GM12878 (cell line): ENCODE measurements at regions not wholly inside any gene's neighbourhood (a gene's known extent, or its start where the extent isn't known, plus 50 kb on each side); places are given as distances from the start of the nearest gene placed in this dataset.

ENCODE experiments used
- CTCF ChIP-seq, 3 experiments: IDR thresholded peaks in 2 of 3; conservative IDR thresholded peaks in 1 of 3; 2 replicates each; pipeline ENCODE4 v1.5.1; 2011; ENCODE audit warnings: low read depth in 3 of 3, low read length in 3 of 3, mild to moderate bottlenecking in 3 of 3, control low read depth in 2 of 3, moderate library complexity in 2 of 3, inconsistent platforms in 1 of 3, mixed read lengths in 1 of 3; ENCODE audit not compliant: control insufficient read depth in 2 of 3, insufficient read depth in 1 of 3; ENCODE audit errors: extremely low read depth in 1 of 3
- NFIC ChIP-seq: IDR thresholded peaks from 2 replicates; pipeline ENCODE4 v1.6.1; 2012; ENCODE audit warnings: low read depth, mild to moderate bottlenecking, inconsistent platforms, low read length, moderate library complexity
- POLR2A ChIP-seq: IDR thresholded peaks from 2 replicates; pipeline ENCODE4 v1.6.1; 2011; ENCODE audit warnings: low read depth, mild to moderate bottlenecking, low read length
- TAF1 ChIP-seq: IDR thresholded peaks from 2 replicates; pipeline ENCODE4 v1.6.1; 2011; ENCODE audit warnings: mild to moderate bottlenecking, low read depth, low read length, borderline replicate concordance
- USF2 ChIP-seq: IDR thresholded peaks from 2 replicates; pipeline ENCODE4 v1.6.1; 2011; ENCODE audit warnings: low read depth, low read length, improper control_type of control experiment, borderline replicate concordance
- ZBED1 ChIP-seq: IDR thresholded peaks from 2 replicates; pipeline ENCODE4 v1.6.1; 2016; ENCODE audit warnings: borderline replicate concordance
- TF ChIP-seq, protein P1 (sequence below): fragments of 450-650 bp; IDR thresholded peaks from 2 replicates; pipeline ENCODE4 v1.6.1; 2017; ENCODE audit warnings: low read depth, mild to moderate bottlenecking, moderate library complexity
- TF ChIP-seq, protein P2 (sequence below): IDR thresholded peaks from 2 replicates; pipeline ENCODE4 v1.6.1; 2012; ENCODE audit warnings: mild to moderate bottlenecking, low read depth, low read length

DNA sequence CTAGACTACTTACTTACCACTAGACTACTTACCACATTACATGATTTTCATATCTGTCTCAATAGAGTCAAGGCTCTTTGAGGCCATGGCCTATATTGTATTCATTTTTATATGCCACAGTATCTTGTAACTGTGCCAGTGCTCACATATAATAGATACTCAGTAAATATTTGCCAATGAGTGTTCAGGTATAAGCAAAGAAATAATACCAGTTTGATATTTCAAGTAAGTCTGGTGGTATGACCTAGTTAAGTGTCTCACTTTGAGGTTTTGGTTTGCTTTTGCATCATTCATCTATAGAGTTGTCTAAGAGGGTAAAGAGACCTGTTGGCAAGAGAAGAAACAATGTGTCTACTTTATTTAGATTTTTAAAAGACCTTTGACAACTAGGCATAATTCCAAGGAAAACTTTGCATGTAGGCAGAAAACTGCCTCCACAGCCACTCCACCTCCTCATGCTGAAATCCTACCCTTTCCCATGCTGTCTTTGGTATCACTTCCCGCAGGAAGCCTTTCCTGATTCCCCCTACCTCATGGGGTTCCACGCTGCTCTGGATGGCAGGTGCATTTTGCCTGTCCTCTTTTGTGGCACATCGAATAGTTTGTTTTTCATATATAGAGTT is 91.3 kb upstream of the KLHL13 start:
- TF ChIP-seq TAF1, result no peak
- no peak for TF ChIP-seq CTCF (IDR thresholded peaks at IDR 0.05 in 2 of 3, conservative IDR thresholded peaks at IDR 0.05 in 1 of 3; ENCODE audit: control insufficient read depth in 2 of 3, extremely low read depth in 1 of 3, insufficient read depth in 1 of 3, low read depth in 3 of 3, low read length in 3 of 3)
- no peak for TF ChIP-seq POLR2A
- TF ChIP-seq, protein P1, sequence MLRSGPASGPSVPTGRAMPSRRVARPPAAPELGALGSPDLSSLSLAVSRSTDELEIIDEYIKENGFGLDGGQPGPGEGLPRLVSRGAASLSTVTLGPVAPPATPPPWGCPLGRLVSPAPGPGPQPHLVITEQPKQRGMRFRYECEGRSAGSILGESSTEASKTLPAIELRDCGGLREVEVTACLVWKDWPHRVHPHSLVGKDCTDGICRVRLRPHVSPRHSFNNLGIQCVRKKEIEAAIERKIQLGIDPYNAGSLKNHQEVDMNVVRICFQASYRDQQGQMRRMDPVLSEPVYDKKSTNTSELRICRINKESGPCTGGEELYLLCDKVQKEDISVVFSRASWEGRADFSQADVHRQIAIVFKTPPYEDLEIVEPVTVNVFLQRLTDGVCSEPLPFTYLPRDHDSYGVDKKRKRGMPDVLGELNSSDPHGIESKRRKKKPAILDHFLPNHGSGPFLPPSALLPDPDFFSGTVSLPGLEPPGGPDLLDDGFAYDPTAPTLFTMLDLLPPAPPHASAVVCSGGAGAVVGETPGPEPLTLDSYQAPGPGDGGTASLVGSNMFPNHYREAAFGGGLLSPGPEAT, result no peak
- no peak for TF ChIP-seq ZBED1
- no peak for TF ChIP-seq NFIC
- TF ChIP-seq USF2, result no peak
- TF ChIP-seq, protein P2, sequence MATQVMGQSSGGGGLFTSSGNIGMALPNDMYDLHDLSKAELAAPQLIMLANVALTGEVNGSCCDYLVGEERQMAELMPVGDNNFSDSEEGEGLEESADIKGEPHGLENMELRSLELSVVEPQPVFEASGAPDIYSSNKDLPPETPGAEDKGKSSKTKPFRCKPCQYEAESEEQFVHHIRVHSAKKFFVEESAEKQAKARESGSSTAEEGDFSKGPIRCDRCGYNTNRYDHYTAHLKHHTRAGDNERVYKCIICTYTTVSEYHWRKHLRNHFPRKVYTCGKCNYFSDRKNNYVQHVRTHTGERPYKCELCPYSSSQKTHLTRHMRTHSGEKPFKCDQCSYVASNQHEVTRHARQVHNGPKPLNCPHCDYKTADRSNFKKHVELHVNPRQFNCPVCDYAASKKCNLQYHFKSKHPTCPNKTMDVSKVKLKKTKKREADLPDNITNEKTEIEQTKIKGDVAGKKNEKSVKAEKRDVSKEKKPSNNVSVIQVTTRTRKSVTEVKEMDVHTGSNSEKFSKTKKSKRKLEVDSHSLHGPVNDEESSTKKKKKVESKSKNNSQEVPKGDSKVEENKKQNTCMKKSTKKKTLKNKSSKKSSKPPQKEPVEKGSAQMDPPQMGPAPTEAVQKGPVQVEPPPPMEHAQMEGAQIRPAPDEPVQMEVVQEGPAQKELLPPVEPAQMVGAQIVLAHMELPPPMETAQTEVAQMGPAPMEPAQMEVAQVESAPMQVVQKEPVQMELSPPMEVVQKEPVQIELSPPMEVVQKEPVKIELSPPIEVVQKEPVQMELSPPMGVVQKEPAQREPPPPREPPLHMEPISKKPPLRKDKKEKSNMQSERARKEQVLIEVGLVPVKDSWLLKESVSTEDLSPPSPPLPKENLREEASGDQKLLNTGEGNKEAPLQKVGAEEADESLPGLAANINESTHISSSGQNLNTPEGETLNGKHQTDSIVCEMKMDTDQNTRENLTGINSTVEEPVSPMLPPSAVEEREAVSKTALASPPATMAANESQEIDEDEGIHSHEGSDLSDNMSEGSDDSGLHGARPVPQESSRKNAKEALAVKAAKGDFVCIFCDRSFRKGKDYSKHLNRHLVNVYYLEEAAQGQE, result no peak
